HG03457 (cell line): ENCODE measurements at regions not wholly inside any gene's neighbourhood (a gene's known extent, or its start where the extent isn't known, plus 50 kb on each side); places are given as distances from the start of the nearest gene placed in this dataset.
"Not testable (repeated sequence)": the region's sequence is repeated elsewhere in the genome, so short reads cannot be mapped to it uniquely, and the experiment has no call there.

Experiments
- ATAC-seq: cut with Tn5 transposase; IDR thresholded peaks from one replicate; pipeline ENCODE4 v1.9.1; 2021; ENCODE audit warnings: moderate number of reproducible peaks; ENCODE audit not compliant: unreplicated experiment

DNA sequence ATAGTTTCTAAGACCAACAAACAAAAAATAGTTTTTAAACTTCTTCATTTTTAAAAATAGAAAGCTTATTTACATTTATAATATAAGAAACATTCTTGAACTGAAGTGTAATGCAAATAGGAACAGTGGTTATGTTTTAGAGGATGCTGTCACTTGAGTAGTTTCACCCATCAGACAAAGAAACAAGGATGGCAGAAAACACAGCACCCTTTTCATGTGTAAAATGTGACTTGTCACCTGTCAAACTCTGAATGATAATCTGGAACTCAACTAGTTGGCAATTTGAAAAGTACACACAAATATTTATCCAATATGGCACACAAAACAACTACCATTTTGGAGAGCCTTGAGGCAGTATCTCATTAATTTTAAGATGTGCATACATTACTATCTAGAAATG lies 816.0 kb downstream of the TSN start:
- not testable (repeated sequence) for ATAC-seq

DNA sequence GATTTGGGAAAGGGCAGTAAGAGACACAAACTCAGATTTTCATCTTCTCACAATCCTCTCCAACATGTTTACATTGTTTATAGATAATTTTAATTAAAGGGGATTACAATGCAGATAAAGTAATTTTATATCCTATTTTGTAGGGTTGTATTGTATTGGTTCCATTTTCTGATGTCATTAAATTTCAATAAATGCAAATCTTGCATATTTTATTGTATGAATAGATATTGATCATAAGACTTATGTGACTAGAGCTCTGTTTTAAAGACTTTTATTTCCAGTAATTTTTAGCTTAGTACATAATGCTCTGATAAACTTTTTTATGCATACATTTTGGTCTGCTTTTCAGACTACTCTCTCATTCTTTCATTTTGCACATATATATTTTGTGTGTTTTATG lies 819.6 kb downstream of the TSN start:
- ATAC-seq, result no peak

DNA sequence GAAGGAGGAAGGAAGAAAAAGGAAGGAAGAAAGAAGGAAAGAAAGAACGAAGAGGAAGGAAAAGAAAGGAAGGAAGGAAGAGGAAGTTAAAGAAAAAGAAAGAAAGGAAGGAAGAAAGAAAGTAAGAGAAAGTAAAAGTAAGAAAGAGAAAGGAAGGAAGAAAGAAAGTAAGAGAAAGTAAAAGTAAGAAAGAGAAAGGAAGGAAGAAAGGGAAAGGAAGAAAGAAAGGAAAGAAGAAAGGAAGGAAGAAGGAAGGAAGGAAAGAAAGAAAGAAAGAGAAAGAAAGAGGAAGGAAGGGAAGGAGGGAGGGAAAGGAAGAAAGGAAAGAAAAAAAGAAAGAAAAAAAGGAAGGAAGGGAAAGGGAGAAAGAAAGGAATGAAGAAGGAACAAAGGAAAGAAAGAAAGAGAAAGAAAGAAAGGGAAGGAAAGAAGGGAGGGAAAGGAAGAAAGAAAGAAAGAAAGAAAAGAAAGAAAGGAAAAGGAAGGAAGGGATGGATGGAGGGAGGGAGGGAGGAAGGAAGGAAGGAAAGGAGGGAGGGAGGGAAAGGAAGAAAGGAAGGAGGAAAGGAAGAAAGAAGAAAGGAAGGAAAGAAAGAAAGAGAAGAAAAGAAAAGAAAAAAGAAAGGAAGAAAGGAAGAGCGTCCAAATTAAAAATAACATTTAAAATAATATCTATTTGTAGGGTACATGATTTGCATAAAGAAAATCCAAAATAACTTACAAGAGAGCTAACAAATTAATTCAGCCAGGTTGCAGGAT lies 827.9 kb downstream of the TSN start:
- no peak for ATAC-seq

DNA sequence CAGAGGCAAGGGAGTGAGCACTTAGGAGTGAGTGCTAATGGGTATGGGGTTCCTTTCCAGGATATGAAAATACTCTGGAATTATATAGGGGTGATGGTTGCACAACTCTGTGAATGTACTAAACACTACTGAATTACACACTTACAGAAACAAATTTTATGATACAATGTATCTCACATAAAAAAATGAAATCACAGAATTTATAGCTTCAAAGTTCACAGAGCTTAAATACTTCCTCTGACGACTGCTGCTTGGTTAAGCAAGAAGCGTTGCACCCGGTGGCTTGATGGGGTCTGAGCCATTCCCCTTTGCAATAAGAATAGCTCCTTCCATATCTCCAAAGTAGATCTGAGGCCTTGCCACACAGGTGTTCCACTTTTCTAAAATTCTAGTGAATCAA lies 835.1 kb downstream of the TSN start:
- no peak for ATAC-seq

DNA sequence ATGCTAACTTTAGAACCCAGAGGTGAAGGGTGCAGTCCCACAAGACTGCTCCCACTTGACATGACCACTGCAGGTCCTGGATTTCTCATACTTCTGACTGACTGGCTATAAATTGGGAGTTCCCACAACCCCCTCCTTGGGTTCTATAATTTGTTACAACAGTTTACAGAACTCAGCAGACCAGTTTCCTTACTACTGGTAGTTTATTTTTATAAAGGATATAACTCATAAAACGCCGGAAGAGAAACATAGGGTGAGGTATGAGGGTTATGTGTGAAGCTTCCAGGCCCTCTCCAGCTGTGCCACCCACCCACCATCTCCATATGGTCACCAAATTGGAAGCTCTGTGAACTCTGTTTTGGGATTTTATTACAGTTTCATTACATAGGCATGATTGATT lies 839.6 kb downstream of the TSN start:
- ATAC-seq, result no peak

DNA sequence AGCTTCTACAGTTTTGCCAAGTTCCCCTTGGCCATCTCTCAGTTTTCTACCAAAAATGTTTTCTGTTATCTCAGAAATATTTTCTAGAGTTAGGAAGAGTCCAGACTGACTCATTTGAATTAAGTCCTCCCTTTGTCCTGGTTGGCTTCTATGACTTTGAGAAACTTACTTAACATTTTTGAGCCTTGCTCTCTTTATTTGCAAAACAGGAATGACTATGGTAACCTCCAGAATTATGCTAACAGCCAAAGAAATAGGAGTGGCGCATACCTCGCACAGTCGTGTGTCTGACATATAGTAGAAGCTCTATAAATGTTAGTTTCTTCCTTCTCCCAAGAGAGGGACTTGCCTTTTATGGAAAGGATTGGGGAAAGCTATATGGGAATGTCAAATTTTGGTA lies 841.1 kb downstream of the TSN start:
- ATAC-seq, result no peak

DNA sequence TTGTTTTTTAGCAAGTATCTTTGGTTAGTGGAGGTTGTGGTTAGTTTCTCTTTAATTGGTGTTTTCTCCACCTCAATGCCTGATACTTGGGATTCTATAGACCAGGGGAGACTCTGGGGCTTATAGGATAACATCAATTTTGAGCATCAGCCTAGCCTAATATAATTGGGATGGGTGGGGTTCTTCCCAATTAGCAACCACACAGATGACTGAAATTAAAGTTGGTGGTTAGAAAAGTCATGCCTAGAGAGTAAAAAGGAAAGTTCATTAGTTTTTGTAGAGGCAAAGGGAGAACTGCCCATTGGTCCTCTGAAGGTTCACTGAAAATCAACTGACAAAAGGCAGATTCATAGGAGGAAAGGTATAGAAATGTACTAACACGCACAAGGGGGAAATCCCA lies 843.3 kb downstream of the TSN start:
- ATAC-seq, result no peak

DNA sequence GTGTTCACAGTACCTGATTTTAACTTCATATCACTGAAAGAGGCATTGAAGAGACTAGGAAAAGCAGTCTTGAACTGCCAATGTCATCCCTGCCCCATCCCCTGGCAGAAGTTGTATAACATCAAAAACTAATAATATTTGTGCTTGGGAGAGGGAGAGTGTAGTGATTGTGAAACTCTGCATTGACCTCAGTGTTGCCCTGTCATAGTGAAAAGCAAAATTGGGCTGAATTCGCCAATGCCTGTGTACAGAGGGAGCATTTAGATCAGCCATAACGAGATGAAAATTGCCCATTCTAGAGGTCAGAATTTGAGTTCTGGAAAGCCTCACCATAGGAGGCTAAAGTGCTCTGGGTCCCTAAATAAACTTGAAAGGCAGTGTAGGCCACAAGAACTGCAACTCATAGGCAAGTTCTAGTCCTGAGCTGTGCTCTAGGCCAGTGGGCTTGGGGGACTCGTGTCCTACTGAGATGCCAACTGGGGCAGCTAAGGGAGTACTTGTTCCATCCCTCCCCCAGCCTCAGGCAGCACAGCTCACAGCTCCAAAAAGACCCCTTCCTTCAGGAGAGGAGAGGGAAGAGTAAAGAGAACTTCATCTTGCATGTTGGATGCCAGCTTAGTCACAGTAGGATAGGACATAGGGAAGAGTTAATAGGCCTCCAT lies 855.6 kb downstream of the TSN start:
- no peak for ATAC-seq

DNA sequence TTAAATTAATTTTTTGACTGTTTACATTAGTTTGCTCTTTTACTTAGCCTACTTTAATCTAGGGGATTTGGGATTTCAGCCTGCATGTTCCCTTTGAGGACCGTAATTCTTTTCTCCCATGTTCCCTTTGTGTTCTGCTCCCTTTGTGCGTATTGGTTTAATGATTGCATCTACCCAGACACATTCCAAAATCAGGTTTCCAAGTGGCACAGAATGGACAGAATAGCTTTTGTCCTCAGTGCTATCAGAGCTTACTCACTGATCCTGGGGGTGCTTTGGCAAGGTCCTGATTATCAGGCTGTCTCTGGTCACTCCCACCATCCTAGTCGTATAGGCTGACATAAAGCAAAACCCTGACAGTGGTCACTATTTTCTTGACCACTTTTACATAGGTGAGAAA lies 867.5 kb downstream of the TSN start:
- ATAC-seq, result no peak

DNA sequence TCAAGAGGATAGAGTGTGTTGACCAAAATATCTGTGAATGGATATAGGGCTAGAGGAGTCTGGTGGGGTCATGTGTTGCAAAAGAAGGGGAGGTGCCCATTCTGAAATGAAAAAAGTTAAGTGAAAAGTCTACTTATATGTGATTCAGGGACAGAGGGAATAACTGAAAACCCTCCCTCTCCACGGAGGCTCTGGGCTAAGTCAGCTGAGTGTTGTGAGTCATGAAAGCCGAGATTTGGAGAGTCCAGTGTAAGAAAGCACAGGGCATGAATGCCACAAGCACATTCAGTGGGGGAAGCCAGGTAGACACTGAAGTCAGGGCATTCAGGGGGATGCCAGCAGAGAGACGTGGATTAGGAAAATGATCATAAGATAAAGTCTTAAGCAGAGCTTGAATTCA lies 871.9 kb downstream of the TSN start:
- no peak for ATAC-seq

DNA sequence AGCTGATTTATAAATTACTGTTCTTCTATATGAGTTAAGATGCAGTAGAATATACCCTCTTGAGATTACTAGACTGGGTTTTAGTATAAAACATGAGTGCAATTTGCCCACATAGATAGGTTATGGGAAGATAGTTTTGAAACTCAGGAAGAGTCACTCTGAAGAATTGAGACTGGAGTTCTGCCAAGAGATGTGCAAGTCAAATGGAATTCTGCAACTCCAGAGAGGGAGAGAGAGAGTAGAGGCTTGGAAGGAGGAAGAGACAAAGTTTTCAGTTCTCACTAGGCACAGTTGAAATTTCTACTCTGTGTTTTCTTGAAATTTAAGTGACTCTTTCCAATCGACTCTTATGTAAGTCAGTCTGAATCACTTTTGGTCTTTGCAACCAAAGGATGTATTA lies 878.8 kb downstream of the TSN start:
- ATAC-seq, result no peak

DNA sequence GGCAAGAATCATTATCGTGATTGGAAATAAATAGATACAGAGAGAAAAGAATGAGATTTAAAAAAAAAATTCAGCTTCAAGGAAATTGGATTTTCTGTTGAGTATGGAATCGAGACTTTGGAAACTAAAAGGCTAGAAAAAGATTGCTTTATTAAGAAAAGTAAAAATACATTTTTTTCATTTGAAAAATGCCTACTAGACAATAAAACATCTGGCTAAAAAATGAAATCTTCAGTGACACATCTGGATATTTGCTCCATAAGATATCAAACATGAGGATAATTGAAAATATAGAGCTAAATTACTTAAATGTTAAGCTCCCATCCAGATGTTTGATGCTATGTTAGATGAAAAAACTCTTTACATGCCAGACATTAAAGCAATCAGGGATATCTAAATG lies 879.5 kb downstream of the TSN start:
- no peak for ATAC-seq

DNA sequence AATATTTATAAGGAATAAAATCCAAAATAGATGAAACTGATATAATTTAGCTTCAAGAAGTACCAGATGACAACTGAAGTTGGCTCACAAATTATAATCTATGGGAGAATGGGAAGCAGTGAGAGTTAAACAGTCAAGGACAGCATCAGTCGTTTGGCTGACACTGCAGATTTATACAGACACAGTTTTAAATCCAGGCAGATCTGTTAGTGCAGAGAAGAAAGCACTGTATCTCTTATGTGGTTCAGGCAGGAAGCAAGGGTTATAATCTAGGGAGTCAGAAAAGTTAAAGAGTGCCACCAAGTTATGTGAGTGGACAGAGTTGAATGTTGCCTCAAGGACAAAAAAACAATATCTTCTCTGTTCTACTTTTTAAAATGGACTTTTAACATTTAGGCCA lies 880.2 kb downstream of the TSN start:
- ATAC-seq, result no peak

DNA sequence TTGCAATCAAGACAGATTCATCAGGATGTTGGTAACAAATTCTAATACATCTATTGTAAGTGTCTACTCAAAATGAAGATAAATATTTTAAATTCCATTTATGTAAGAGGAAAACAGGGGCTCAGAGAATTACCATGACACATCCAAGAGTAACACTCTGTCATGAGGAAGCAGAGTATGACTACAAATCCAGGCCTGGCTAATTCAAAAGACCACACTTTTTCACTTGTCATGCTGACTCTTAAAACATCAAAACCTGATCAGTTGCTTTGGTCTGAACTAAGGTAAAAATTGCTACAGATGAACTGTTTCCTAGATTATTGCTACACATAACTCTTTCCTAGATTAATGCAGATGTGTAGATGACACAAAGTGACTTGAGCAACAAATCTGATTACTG lies 880.6 kb downstream of the TSN start:
- no peak for ATAC-seq

DNA sequence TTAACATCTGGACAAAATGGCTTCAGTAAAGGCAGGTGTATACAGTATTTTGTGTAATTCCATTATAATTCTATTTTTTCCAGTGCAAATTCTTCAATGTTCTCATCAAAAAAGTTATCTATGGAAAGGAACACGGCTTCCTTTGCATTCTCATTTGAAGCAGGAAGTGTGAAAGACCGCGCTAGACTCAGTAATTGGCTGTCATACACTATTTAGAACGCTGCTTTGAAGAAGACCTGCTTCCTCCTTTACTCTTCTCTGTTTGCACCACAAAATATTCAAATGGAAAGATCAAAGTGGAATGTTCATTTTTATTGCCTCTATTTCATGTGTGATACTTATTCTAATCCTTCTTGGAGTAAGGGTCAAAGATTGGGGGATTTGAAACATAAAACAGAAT lies 883.7 kb downstream of the TSN start:
- ATAC-seq, result no peak

DNA sequence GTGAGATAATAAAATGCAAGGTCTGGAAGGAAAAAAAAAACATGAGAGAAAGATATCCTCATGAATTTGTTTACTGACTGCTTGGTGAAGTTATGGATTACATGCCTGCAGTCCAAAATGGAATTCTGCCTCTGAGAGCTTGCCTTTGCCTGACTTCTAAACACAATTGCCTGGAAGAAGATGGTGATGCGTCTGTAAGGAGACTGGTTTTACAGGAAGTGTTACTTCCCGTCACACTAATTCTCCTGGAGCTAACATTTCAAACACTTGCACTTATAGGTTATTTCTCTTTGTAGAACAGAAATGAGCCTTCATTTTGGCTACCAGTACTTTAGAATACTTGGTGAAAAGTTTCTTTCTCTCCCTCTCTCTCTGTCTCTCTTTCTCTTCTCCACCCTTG lies 884.3 kb downstream of the TSN start:
- no peak for ATAC-seq

DNA sequence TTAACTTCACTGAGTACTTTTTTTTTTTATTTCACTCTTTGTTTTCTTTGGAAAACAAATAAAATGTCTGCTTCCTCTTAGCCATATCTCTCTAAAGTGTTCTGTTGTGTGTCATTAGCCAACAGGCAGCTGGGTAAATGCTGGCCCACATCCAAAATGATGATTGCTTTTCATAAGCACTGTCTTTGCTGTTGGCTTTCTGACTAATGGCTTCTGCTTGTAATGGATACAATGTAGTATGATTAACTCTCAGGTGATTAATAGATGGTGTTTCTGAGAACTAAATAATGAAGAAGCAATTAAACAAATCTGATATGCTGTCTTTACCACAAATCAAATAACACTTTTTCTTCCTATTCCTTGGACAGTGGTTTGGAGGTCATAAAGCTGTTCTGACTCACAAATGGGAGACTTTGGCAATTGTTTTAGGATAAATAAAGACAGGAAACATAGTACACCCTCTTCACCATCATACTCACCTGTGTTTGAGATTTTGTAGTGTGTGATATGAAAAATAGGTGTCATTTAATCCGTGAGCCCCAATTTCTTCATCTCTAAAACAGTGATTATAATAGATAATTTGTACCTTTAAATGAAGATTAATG lies 888.4 kb downstream of the TSN start:
- ATAC-seq, result no peak

DNA sequence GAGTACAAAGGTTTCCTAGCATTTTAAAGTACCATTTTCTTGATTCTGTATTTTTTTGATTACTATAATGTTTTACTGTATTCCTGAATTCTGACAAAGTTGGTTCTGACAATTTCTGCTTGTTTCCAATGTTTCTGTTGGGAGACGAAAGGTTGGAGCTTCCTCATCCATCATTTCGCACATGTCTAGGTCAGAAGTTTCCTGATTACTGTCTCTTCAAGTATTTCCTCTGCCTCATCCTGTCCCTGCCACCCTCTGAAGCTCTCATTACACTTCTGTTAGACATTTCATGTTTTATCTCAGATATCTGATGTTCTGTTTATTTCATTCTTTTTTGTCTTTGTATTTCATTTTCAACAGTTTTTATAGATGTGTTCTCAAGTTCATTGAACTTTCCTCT lies 895.8 kb downstream of the TSN start:
- no peak for ATAC-seq

DNA sequence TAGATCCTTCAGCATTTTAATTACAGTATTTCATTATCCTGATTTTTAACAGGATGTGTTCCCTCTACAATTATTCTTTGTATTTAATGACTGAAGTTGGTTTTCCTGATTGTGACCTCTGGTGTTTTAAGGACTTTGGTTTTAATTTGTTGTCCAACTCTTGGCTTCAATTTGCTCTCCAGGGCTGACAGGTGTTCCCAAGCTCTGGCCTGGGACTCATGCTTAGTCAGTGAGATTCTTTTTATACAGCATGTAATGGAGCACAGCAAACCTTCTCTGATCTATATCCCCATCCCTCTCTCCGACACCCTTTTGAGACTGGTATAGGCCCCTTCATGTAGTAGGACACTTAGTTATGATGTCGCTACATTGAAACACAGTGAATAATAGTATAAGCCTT lies 896.3 kb downstream of the TSN start:
- ATAC-seq, result no peak

DNA sequence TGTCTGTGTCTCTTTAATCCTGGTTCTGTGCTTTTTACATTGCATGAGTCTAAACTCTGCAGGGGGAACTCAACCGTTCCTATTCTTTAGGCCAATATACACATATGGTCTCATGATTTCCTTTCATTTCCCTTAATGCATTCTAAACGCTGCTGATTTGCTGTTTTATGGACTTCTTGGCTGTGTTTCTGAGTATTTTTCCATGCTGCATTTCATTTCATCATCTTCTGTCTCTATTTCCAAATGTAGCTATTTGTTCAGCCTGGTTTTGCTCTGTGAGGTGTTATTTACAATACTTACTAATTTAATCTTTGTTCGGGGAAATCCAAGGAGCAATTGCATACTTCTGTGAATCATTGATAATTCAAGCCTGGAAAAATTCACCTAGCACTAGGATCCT lies 897.2 kb downstream of the TSN start:
- no peak for ATAC-seq

DNA sequence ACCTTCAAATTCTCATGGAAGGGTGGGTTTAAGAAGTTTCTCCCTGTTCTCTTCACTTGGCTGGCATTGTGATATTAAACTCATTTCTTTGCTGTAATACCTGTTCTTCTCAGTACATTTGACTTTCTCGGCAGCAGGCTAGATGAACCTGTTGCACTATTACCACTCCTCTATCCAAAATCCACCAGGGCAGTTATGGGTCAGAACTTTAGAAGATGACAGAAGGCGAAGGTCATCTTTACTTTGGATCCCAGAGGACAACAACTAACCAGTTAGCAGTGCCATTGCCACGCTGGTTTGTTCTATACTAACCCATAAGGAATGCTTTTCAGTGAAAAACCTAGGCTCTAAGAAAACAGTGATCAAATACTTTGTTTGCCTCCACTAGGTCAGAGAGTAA lies 901.0 kb downstream of the TSN start:
- no peak for ATAC-seq

DNA sequence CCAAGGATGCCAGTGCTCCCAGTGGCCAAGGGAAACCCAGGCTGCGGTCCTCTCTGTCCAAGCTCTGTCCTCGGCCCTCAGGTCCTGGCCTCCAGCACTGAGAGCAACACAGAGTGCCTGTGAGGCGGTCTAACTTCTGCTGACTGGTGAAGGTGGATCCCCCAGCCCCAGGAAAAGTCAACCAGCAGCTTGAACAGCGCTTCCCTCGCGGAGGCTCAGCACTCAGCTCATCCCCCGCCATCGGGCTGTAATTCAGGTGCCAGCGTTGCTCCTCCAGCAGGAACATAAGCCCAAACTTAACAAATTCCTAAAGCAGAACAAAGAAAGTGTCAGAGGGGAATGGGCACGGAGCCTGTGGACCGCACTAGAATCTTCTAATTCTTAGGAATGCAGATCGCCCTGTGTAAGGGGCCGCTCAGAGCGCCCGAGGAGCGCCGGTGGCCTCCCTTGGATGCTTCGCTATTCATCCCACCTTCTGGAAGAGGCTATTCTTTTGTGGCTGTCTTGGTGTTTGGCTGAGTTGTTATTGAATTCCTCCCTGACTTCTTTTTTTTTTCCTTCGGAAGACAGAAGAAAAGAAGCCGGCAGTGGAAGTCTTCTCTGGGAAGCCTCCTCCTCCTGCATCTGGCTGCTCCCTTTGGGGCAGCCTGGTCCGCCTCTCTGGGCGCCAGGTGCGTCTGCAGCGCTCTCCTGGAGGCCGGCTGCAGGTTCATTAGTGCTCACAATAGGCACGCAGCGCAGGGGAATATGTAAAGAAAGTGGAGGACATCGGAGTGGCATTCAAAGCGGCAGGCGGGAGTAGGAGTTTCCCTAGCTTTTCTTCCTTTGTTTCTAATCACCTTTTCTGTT lies 905.6 kb downstream of the TSN start:
- ATAC-seq, result no peak
